ENCODE measurements at regions not wholly inside any gene's neighbourhood (a gene's known extent, or its start where the extent isn't known, plus 50 kb on each side); places are given as distances from the start of the nearest gene placed in this dataset.
"Not testable (repeated sequence)": the region's sequence is repeated elsewhere in the genome, so short reads cannot be mapped to it uniquely, and the experiment has no call there.

GRCh38 chr3:194061421-194062030, 74.4 kb upstream of the HES1 start:
- DNase-seq (ENCODE audit: low spot score) = no peak

GRCh38 chr3:194062830-194063229, 73.1 kb upstream of the HES1 start:
- no peak for DNase-seq (ENCODE audit: low spot score)

- DNase-seq (ENCODE audit: low spot score) = no peak
These were observed 71.3 kb upstream of the HES1 start for GRCh38 chr3:194064380-194065332.

- not testable (repeated sequence) for DNase-seq (ENCODE audit: low spot score)
These were observed 68.6 kb upstream of the HES1 start for GRCh38 chr3:194067327-194067726.

- DNase-seq (ENCODE audit: low spot score) = no peak
These were observed 68.0 kb upstream of the HES1 start for GRCh38 chr3:194067949-194068362.

GRCh38 chr3:194069421-194070219, 66.3 kb upstream of the HES1 start:
- no peak for DNase-seq (ENCODE audit: low spot score)

- no peak for DNase-seq (ENCODE audit: low spot score)
These were observed 65.7 kb upstream of the HES1 start for GRCh38 chr3:194070220-194070633.

- peak; percentile 83 for DNase-seq (ENCODE audit: low spot score)
These were observed 65.1 kb upstream of the HES1 start for GRCh38 chr3:194070634-194071409.

GRCh38 chr3:194072097-194072428, 63.9 kb upstream of the HES1 start:
- DNase-seq (ENCODE audit: low spot score) = no peak

- no peak for DNase-seq (ENCODE audit: low spot score)
These were observed 63.2 kb upstream of the HES1 start for GRCh38 chr3:194072691-194073279.

GRCh38 chr3:194073926-194074325, 62.0 kb upstream of the HES1 start:
- DNase-seq (ENCODE audit: low spot score) = no peak

GRCh38 chr3:194075088-194075615, 60.8 kb upstream of the HES1 start:
- DNase-seq (ENCODE audit: low spot score) = no peak

GRCh38 chr3:194075802-194076460, 60.0 kb upstream of the HES1 start:
- DNase-seq (ENCODE audit: low spot score) = no peak

GRCh38 chr3:194076475-194076874, 59.5 kb upstream of the HES1 start:
- no peak for DNase-seq (ENCODE audit: low spot score)

GRCh38 chr3:194077602-194078001, 58.3 kb upstream of the HES1 start:
- no peak for DNase-seq (ENCODE audit: low spot score)

- no peak for DNase-seq (ENCODE audit: low spot score)
These were observed 57.7 kb upstream of the HES1 start for GRCh38 chr3:194078045-194078821.

GRCh38 chr3:194079702-194080172, 56.2 kb upstream of the HES1 start:
- no peak for DNase-seq (ENCODE audit: low spot score)

- DNase-seq (ENCODE audit: low spot score) = no peak
These were observed 55.5 kb upstream of the HES1 start for GRCh38 chr3:194080436-194080835.
